ENCODE measurements at regions not wholly inside any gene's neighbourhood (a gene's known extent, or its start where the extent isn't known, plus 50 kb on each side); places are given as distances from the start of the nearest gene placed in this dataset.

GRCh38 chr3:165476399-165477060 is 280.3 kb upstream of the SLITRK3 start:
- TF ChIP-seq YY1 (IDR thresholded peaks at IDR 0.05; ENCODE audit: low read depth): no peak
- no peak for TF ChIP-seq CEBPB (IDR thresholded peaks at IDR 0.05)
- TF ChIP-seq USF1 (IDR thresholded peaks at IDR 0.05): no peak
- no peak for TF ChIP-seq CREB1 (IDR thresholded peaks at IDR 0.05; ENCODE audit: low read depth)
- no peak for TF ChIP-seq TEAD4 (IDR thresholded peaks at IDR 0.05)
- TF ChIP-seq NFIC (IDR thresholded peaks at IDR 0.05): no peak
- TF ChIP-seq REST (IDR thresholded peaks at IDR 0.05; ENCODE audit: low read depth): no peak
- TF ChIP-seq RAD21 (IDR thresholded peaks at IDR 0.05; ENCODE audit: low read depth): no peak
- TF ChIP-seq MAX (IDR thresholded peaks at IDR 0.05): no peak

All from Ishikawa (cell line).